Fibroblast of lung (primary cell): ENCODE measurements at regions not wholly inside any gene's neighbourhood (a gene's known extent, or its start where the extent isn't known, plus 50 kb on each side); places are given as distances from the start of the nearest gene placed in this dataset.
"Not testable (repeated sequence)": the region's sequence is repeated elsewhere in the genome, so short reads cannot be mapped to it uniquely, and the experiment has no call there.

Experiments
- DNase-seq, 2 donors: peaks; one replicate each; pipeline versions ENCODE4 v3.0.0 to v3.0.0-alpha.2; 2010; ENCODE audit warnings: low read depth in 2 of 2
- H2AFZ ChIP-seq: 2 replicates; pipeline ENCODE4 v1.5.1; 2012; ENCODE audit warnings: low read length, control low read depth, inconsistent platforms
- H3K27ac ChIP-seq: 2 replicates; pipeline ENCODE4 v1.5.1; 2011; ENCODE audit warnings: low read length, control low read depth; ENCODE audit not compliant: insufficient read depth
- H3K27me3 ChIP-seq: 2 replicates; pipeline ENCODE4 v1.5.1; 2011; ENCODE audit warnings: mild to moderate bottlenecking, low read length; ENCODE audit not compliant: control insufficient read depth, insufficient read depth
- H3K36me3 ChIP-seq: 2 replicates; pipeline ENCODE4 v1.5.1; 2011; ENCODE audit warnings: low read length; ENCODE audit not compliant: control insufficient read depth, insufficient read depth
- H3K4me1 ChIP-seq: 2 replicates; pipeline ENCODE4 v1.5.1; 2011; ENCODE audit warnings: low read length; ENCODE audit not compliant: control insufficient read depth, insufficient read depth; ENCODE audit errors: extremely low read depth
- H3K4me2 ChIP-seq: 2 replicates; pipeline ENCODE4 v1.5.1; 2011; ENCODE audit warnings: low read length, control low read depth; ENCODE audit not compliant: insufficient read depth; ENCODE audit errors: extremely low read depth
- H3K4me3 ChIP-seq, 4 experiments: fragments of 200-600 bp in 1 of 4; sonication (generic) in 1 of 4; replicated peaks in 1 of 4; 2 replicates each; pipeline ENCODE4 v1.5.1; 2011 to 2016; ENCODE audit warnings: low read length in 4 of 4, low read depth in 3 of 4, mild to moderate bottlenecking in 3 of 4, control low read depth in 2 of 4, inconsistent platforms in 1 of 4, mixed read lengths in 1 of 4; ENCODE audit not compliant: insufficient read depth in 1 of 4; ENCODE audit errors: control extremely low read depth in 1 of 4
- H3K79me2 ChIP-seq: 2 replicates; pipeline ENCODE4 v1.5.1; 2012; ENCODE audit warnings: mild to moderate bottlenecking, low read length, inconsistent platforms; ENCODE audit not compliant: control insufficient read depth, insufficient read depth
- H3K9ac ChIP-seq: 2 replicates; pipeline ENCODE4 v1.5.1; 2011; ENCODE audit warnings: mild to moderate bottlenecking, low read length, control low read depth; ENCODE audit not compliant: insufficient read depth
- H3K9me3 ChIP-seq: 2 replicates; pipeline ENCODE4 v1.5.1; 2012; ENCODE audit warnings: low read depth, low read length; ENCODE audit not compliant: control insufficient read depth, insufficient read depth
- H4K20me1 ChIP-seq: 2 replicates; pipeline ENCODE4 v1.5.1; 2011; ENCODE audit warnings: low read length; ENCODE audit not compliant: control insufficient read depth, insufficient read depth; ENCODE audit errors: extremely low read depth
- EZH2 ChIP-seq: IDR thresholded peaks from 2 replicates; pipeline ENCODE4 v1.5.1; 2012; ENCODE audit warnings: low read length, control low read depth, mild to moderate bottlenecking; ENCODE audit errors: missing control alignments
- TF ChIP-seq, protein P1 (sequence below), 2 donors: IDR thresholded peaks in 1 of 2; conservative IDR thresholded peaks in 1 of 2; 1 replicate in 1 of 2; 2 replicates in 1 of 2; pipeline ENCODE4 v1.5.1; 2011 to 2012; ENCODE audit warnings: low read length in 2 of 2, control low read depth in 1 of 2, inconsistent platforms in 1 of 2, low read depth in 1 of 2, mild to moderate bottlenecking in 1 of 2

- H3K4me2 ChIP-seq, result no peak overlapping the region
- H3K36me3 ChIP-seq, result no peaks in the 10 kb centered on the region
- H4K20me1 ChIP-seq, result no peaks in the 10 kb centered on the region
- TF ChIP-seq EZH2, result no peak
- TF ChIP-seq, protein P1, sequence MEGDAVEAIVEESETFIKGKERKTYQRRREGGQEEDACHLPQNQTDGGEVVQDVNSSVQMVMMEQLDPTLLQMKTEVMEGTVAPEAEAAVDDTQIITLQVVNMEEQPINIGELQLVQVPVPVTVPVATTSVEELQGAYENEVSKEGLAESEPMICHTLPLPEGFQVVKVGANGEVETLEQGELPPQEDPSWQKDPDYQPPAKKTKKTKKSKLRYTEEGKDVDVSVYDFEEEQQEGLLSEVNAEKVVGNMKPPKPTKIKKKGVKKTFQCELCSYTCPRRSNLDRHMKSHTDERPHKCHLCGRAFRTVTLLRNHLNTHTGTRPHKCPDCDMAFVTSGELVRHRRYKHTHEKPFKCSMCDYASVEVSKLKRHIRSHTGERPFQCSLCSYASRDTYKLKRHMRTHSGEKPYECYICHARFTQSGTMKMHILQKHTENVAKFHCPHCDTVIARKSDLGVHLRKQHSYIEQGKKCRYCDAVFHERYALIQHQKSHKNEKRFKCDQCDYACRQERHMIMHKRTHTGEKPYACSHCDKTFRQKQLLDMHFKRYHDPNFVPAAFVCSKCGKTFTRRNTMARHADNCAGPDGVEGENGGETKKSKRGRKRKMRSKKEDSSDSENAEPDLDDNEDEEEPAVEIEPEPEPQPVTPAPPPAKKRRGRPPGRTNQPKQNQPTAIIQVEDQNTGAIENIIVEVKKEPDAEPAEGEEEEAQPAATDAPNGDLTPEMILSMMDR (conservative IDR thresholded peaks at IDR 0.05 in 1 of 2, IDR thresholded peaks at IDR 0.05 in 1 of 2; ENCODE audit: low read depth in 1 of 2, low read length in 2 of 2), result no peak
- no peaks in the 10 kb centered on the region for H3K79me2 ChIP-seq
- H3K27me3 ChIP-seq, result no peaks in the 10 kb centered on the region
- no peak overlapping the region for H3K27ac ChIP-seq
- H2AFZ ChIP-seq, result no peak overlapping the region
- no peaks in the 10 kb centered on the region for H3K9me3 ChIP-seq
- no peaks in the 10 kb centered on the region for H3K4me1 ChIP-seq
- no peak overlapping the region for H3K9ac ChIP-seq
- DNase-seq, result no peak
- no peak overlapping the region for H3K4me3 ChIP-seq
Observed at GRCh38 chr2:5190023-5190422, 502.2 kb upstream of the SOX11 start.

GRCh38 chr2:5195636-5196035 is 496.5 kb upstream of the SOX11 start:
- DNase-seq, result no peak
- H3K9ac ChIP-seq, result no peak overlapping the region

DNA sequence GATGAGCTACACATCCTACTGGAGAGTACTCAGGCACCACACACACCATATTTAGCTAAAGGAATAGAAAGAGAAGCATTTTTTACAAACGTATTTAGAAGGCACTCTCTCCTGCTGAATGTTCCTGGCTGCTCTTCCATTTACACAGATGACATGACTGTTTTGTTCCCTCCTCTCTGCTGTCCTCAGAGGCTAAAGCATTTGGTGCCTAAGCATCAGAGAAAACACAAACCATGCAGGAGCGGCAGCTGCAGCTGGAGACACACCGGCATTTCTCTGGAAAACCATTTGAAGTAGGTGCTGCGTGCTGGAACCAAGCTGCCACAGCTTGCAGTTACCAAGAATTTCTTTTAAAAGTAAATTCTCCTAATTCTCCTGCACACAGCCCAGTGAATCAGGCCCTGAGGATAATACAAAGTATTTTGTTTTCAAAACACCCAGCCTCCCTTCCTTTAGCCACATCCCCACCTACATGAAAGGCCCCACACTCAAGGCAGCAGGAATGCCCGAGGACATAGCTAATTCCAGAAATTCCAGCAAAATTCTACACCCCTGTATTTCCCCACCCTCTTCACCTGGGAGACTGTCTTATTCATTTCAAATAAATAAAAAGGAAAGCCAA is 488.9 kb upstream of the SOX11 start:
- no peak overlapping the region for H3K4me2 ChIP-seq
- no peak overlapping the region for H3K4me3 ChIP-seq
- no peaks in the 10 kb centered on the region for H4K20me1 ChIP-seq
- no peak overlapping the region for H3K9ac ChIP-seq
- DNase-seq, result no peak
- TF ChIP-seq EZH2, result no peak
- TF ChIP-seq, protein P1 (conservative IDR thresholded peaks at IDR 0.05 in 1 of 2, IDR thresholded peaks at IDR 0.05 in 1 of 2; ENCODE audit: low read depth in 1 of 2, low read length in 2 of 2), result no peak
- H3K79me2 ChIP-seq, result no peaks in the 10 kb centered on the region
- H3K27me3 ChIP-seq, result no peaks in the 10 kb centered on the region
- no peaks in the 10 kb centered on the region for H3K36me3 ChIP-seq
- H3K4me1 ChIP-seq, result no peaks in the 10 kb centered on the region
- H3K27ac ChIP-seq, result no peak overlapping the region
- H2AFZ ChIP-seq, result no peak overlapping the region
- H3K9me3 ChIP-seq, result no peaks in the 10 kb centered on the region

More at GRCh38 chr2:5195636-5196035, 496.5 kb upstream of the SOX11 start:
- H3K79me2 ChIP-seq, result no peaks in the 10 kb centered on the region
- H3K36me3 ChIP-seq, result no peaks in the 10 kb centered on the region
- no peaks in the 10 kb centered on the region for H4K20me1 ChIP-seq
- no peaks in the 10 kb centered on the region for H3K4me1 ChIP-seq
- no peaks in the 10 kb centered on the region for H3K27me3 ChIP-seq
- H3K4me3 ChIP-seq, result no peak overlapping the region
- no peak overlapping the region for H3K4me2 ChIP-seq
- TF ChIP-seq, protein P1 (conservative IDR thresholded peaks at IDR 0.05 in 1 of 2, IDR thresholded peaks at IDR 0.05 in 1 of 2; ENCODE audit: low read depth in 1 of 2, low read length in 2 of 2), result no peak
- TF ChIP-seq EZH2, result no peak
- H2AFZ ChIP-seq, result no peak overlapping the region
- H3K27ac ChIP-seq, result no peak overlapping the region
- H3K9me3 ChIP-seq, result no peaks in the 10 kb centered on the region

- not testable (repeated sequence) for H3K27me3 ChIP-seq, H4K20me1 ChIP-seq, DNase-seq, H3K36me3 ChIP-seq, H3K27ac ChIP-seq, H2AFZ ChIP-seq, H3K4me3 ChIP-seq, H3K79me2 ChIP-seq, H3K4me2 ChIP-seq, H3K4me1 ChIP-seq, H3K9ac ChIP-seq, H3K9me3 ChIP-seq
Observed at GRCh38 chr2:5206742-5207141, 485.4 kb upstream of the SOX11 start.
